Lower lobe of right lung (tissue), 2 donors: ENCODE measurements at regions not wholly inside any gene's neighbourhood (a gene's known extent, or its start where the extent isn't known, plus 50 kb on each side); places are given as distances from the start of the nearest gene placed in this dataset.

Experiments
- ATAC-seq, 2 donors: fragments of 200-7000 bp; cut with Tn5 transposase; one replicate each; pipeline ENCODE4 v1.9.1; 2020 to 2022; ENCODE audit warnings: mild to moderate bottlenecking in 2 of 2, moderate library complexity in 2 of 2
- DNase-seq: peaks from one replicate; pipeline ENCODE4 v3.0.0-alpha.2; 2020
- H3K27ac ChIP-seq: fragments of 200-600 bp; one replicate; pipeline ENCODE4 v1.8.0; 2022
- H3K27me3 ChIP-seq: fragments of 200-600 bp; one replicate; pipeline ENCODE4 v1.8.0; 2022; ENCODE audit warnings: low read depth
- H3K36me3 ChIP-seq: fragments of 200-600 bp; one replicate; pipeline ENCODE4 v1.8.0; 2022; ENCODE audit warnings: mild to moderate bottlenecking
- H3K4me1 ChIP-seq: fragments of 200-600 bp; one replicate; pipeline ENCODE4 v1.8.0; 2022
- H3K4me3 ChIP-seq: fragments of 200-600 bp; one replicate; pipeline ENCODE4 v1.8.0; 2022; ENCODE audit warnings: mild to moderate bottlenecking
- H3K9me3 ChIP-seq: fragments of 200-600 bp; one replicate; pipeline ENCODE4 v1.8.0; 2022
- intact Hi-C: fragments of 100-400 bp; cut with DNase I; formaldehyde crosslinking; loops from one replicate; pipeline ENCODE4 v1.11.0; 2022
- TF ChIP-seq, protein P1 (sequence below): fragments of 200-600 bp; IDR thresholded peaks from one replicate; pipeline ENCODE4 v1.8.0; 2022; ENCODE audit warnings: antibody characterized with exemption, mild to moderate bottlenecking
- donor health status: DM: no; HTN: yes; CAD: no; lungs with severe emphysema.

DNA sequence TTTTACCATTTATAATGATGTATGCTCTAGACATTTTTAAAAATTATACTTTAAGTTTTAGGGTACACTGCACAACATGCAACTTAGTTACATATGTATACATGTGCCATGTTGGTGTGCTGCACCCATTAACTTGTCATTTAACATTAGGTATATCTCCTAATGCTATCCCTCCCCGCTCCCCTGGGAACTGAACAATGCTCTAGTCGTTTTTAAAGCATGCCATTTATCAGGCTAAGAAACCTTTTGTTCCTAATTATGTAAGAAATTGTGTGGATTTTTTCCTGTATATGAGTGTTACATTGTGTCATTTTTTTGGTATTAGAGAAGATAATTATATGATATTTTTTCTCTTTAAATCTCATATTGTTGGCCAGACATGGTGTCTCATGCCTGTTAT is 72.8 kb upstream of the SGCD start:
- H3K27me3 ChIP-seq, result no peaks in the 10 kb centered on the region
- intact Hi-C loops, result no loop called here
- no peaks in the 10 kb centered on the region for H3K9me3 ChIP-seq
- no peak overlapping the region for H3K27ac ChIP-seq
- TF ChIP-seq, protein P1, sequence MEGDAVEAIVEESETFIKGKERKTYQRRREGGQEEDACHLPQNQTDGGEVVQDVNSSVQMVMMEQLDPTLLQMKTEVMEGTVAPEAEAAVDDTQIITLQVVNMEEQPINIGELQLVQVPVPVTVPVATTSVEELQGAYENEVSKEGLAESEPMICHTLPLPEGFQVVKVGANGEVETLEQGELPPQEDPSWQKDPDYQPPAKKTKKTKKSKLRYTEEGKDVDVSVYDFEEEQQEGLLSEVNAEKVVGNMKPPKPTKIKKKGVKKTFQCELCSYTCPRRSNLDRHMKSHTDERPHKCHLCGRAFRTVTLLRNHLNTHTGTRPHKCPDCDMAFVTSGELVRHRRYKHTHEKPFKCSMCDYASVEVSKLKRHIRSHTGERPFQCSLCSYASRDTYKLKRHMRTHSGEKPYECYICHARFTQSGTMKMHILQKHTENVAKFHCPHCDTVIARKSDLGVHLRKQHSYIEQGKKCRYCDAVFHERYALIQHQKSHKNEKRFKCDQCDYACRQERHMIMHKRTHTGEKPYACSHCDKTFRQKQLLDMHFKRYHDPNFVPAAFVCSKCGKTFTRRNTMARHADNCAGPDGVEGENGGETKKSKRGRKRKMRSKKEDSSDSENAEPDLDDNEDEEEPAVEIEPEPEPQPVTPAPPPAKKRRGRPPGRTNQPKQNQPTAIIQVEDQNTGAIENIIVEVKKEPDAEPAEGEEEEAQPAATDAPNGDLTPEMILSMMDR, result no peak
- no peaks in the 10 kb centered on the region for H3K36me3 ChIP-seq
- ATAC-seq (no peak), DNase-seq (no peak)
- H3K4me3 ChIP-seq, result no peak overlapping the region
- H3K4me1 ChIP-seq, result no peaks in the 10 kb centered on the region

DNA sequence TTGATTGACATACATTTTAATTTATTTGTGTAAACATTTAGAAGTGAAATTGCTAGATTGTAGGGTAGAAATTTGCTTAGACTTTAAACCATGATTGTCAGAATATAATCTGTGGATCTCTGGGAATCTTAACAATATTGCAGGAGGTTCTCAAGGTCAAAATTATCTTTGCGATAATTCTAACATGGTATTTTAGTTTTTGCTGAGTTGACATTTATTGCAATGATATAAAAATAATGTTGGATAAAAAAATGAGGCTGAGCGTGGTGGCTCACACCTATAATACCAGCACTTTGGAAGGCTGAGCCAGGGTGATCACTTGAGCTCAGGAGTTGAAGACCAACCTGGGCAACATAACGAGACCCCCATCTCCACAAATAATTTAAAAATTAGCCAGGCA is 70.3 kb upstream of the SGCD start:
- H3K27ac ChIP-seq, result no peak overlapping the region
- no peaks in the 10 kb centered on the region for H3K27me3 ChIP-seq
- H3K4me1 ChIP-seq, result no peaks in the 10 kb centered on the region
- no peak for DNase-seq
- no peak overlapping the region for H3K4me3 ChIP-seq
- H3K9me3 ChIP-seq, result no peaks in the 10 kb centered on the region
- TF ChIP-seq, protein P1, result no peak
- intact Hi-C loops, result no loop called here
- ATAC-seq, result no peak
- no peaks in the 10 kb centered on the region for H3K36me3 ChIP-seq

DNA sequence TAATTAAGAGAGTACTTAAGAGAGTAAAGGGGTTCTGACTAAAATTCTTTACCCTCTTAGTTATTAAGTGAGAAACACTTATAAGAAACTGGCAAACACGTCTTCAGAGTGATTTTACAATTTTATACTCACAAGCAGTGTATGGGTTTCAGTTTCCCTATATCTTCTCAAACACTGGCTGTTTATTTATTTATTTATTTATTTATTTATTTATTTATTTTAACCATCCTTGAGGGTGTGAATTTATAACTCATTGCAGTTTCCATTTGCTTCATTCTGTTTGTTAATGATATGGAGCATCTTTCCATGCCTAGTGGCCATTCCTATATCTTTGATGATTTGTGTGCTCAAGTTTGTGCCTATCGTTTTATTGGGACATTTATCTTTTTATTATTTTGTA is 68.0 kb upstream of the SGCD start:
- Histone ChIP-seq H3K4me3 (no peak overlapping the region), H3K27ac (no peak overlapping the region), H3K4me1 (no peaks in the 10 kb centered on the region), H3K36me3 (no peaks in the 10 kb centered on the region), H3K9me3 (no peaks in the 10 kb centered on the region), H3K27me3 (no peaks in the 10 kb centered on the region)
- DNase-seq, result no peak
- TF ChIP-seq, protein P1, result no peak
- ATAC-seq, result no peak
- intact Hi-C loops, result no loop called here

DNA sequence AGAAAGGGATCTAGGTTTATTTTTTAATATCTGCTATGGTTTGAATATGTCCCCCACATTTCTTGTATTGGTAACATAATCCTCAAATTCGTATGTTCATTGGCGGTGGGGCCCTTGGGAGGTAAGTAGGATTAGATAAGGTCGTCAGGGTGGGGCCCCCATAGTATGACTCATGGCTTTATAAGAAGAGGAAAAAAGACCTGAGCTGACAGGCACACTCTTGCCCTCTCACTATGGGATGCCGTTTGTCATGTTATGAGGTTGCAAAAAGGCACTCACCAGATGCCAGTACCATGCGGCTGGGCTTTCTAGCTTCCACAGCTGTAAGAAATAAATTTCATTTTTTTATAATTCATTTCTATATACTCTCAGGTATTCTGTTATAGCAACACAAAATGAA is 67.3 kb upstream of the SGCD start:
- DNase-seq, result no peak
- TF ChIP-seq, protein P1, result no peak
- no peaks in the 10 kb centered on the region for H3K4me1 ChIP-seq

DNA sequence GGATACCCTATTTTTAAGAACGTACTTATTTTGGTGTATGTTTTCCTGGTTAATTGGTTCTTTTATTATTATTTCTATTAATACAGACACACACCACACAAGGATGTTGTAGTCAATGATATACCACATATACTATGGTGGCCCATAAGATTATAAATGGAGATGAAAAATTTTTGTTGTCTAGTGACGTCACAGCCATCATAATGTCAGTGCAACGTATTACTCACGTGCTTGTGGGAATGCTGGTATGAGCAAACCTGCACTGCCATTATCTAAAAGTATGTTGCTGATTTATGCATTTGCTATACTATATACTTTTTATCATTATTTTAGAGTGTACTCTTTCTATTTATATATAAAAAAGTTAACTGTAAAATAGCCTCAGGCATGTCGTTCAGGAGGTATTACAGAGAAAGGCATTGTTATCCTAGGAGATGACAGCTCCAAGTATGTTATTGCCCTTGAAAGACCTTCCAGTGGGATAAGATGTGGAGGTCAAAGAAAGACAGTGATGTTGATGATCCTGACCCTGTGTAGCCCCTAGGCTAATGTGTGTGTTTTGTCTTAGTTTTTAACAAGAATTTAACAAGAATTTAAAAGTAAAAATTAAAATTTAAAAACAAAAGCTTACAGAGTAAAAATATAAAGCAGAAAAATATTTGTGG is 65.6 kb upstream of the SGCD start:
- Histone ChIP-seq H3K27ac (no peak overlapping the region), H3K4me3 (no peak overlapping the region), H3K36me3 (no peaks in the 10 kb centered on the region), H3K9me3 (no peaks in the 10 kb centered on the region), H3K4me1 (no peaks in the 10 kb centered on the region), H3K27me3 (no peaks in the 10 kb centered on the region)
- DNase-seq, result no peak
- no peak for ATAC-seq
- intact Hi-C loops, result no loop called here
- TF ChIP-seq, protein P1, result no peak

More for the DNA sequence above, 67.3 kb upstream of the SGCD start:
- no peak overlapping the region for H3K4me3 ChIP-seq
- H3K36me3 ChIP-seq, result no peaks in the 10 kb centered on the region
- H3K27ac ChIP-seq, result no peak overlapping the region
- H3K27me3 ChIP-seq, result no peaks in the 10 kb centered on the region
- intact Hi-C loops, result no loop called here
- no peaks in the 10 kb centered on the region for H3K9me3 ChIP-seq
- ATAC-seq, result no peak
